Stomach smooth muscle (tissue), 2 donors: ENCODE measurements at regions not wholly inside any gene's neighbourhood (a gene's known extent, or its start where the extent isn't known, plus 50 kb on each side); places are given as distances from the start of the nearest gene placed in this dataset.
"Not testable (repeated sequence)": the region's sequence is repeated elsewhere in the genome, so short reads cannot be mapped to it uniquely, and the experiment has no call there.

Experiments
- H3K27ac ChIP-seq: one replicate; pipeline ENCODE4 v1.7.0; 2013; ENCODE audit warnings: mild to moderate bottlenecking, low read length, inconsistent platforms
- H3K27me3 ChIP-seq, 2 donors: one replicate each; pipeline ENCODE4 v1.7.0; 2013; ENCODE audit warnings: low read length in 2 of 2; ENCODE audit not compliant: insufficient read depth in 2 of 2, control insufficient read depth in 1 of 2
- H3K36me3 ChIP-seq, 2 donors: one replicate each; pipeline ENCODE4 v1.7.0; 2013; ENCODE audit warnings: low read length in 2 of 2; ENCODE audit not compliant: control insufficient read depth in 2 of 2, insufficient read depth in 2 of 2
- H3K4me1 ChIP-seq: one replicate; pipeline ENCODE4 v1.7.0; 2013; ENCODE audit warnings: low read length; ENCODE audit not compliant: control insufficient read depth, insufficient read depth
- H3K4me3 ChIP-seq, 2 donors: one replicate each; pipeline ENCODE4 v1.7.0; 2013; ENCODE audit warnings: low read length in 2 of 2
- H3K9ac ChIP-seq, 2 donors: one replicate each; pipeline ENCODE4 v1.7.0; 2013; ENCODE audit warnings: low read length in 2 of 2, mild to moderate bottlenecking in 1 of 2
- H3K9me3 ChIP-seq, 2 donors: one replicate each; pipeline ENCODE4 v1.7.0; 2013; ENCODE audit warnings: low read length in 2 of 2; ENCODE audit not compliant: control insufficient read depth in 2 of 2
- donor health status: healthy.
- donor health status: Pancreatic carcinoma.

DNA sequence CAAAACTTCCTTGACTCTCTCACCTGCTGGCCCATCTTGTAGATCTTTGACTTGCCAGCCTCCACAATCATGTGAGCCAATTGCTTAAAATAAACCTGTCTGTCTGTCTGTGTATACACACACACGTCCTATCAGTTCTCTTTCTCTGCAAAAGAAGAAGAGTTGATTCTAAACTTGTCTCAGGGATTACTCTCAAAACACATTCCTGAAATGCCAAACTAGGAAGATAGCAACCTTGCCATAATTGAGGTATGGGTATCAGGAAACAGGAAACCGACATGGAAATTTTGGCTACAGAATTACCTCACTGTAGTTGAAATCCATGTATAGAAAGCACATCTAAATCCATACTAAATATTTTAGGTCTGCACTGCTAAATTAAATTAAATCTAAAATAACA is 483.4 kb downstream of the PLK2 start:
- Histone ChIP-seq H3K9me3 (no peaks in the 10 kb centered on the region), H3K27ac (no peak overlapping the region), H3K36me3 (no peaks in the 10 kb centered on the region), H3K9ac (no peak overlapping the region), H3K4me1 (no peaks in the 10 kb centered on the region), H3K27me3 (no peaks in the 10 kb centered on the region), H3K4me3 (no peak overlapping the region)

- not testable (repeated sequence) for H3K9me3 ChIP-seq
These were observed 487.8 kb downstream of the PLK2 start for GRCh38 chr5:57972099-57972498.

DNA sequence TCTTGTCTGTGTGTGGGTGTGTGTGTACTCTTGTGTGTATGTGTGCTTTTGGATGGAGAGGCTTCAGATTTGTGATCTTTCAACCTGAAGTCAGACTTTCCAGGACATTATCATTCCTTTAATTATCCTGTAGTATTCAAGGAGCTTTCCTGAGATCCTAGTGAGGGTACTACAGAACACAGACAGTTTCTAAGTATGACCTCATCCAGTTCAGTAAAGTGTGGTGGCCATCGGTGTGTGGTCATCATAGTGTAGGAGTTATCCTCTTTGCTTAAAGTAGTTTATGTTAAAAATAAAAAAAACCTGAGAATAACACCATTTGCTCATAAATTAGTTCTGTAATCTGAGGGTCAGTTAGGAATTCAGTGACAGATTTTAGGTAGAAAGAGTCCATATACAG is 478.0 kb upstream of the ACTBL2 start:
- Histone ChIP-seq H3K9ac (no peak overlapping the region), H3K27me3 (no peaks in the 10 kb centered on the region), H3K4me3 (no peak overlapping the region), H3K36me3 (no peaks in the 10 kb centered on the region), H3K4me1 (no peaks in the 10 kb centered on the region), H3K27ac (no peak overlapping the region), H3K9me3 (peaks cover 0 to 4% of the 10 kb centered on the region in 2 donors)

More at GRCh38 chr5:57972099-57972498, 487.8 kb downstream of the PLK2 start:
- H3K4me1 ChIP-seq, H3K36me3 ChIP-seq, H3K4me3 ChIP-seq, H3K9ac ChIP-seq, H3K27ac ChIP-seq, H3K27me3 ChIP-seq: not testable (repeated sequence)

- no peak overlapping the region for H3K4me3 ChIP-seq
- no peaks in the 10 kb centered on the region for H3K9me3 ChIP-seq
- no peaks in the 10 kb centered on the region for H3K36me3 ChIP-seq
- no peaks in the 10 kb centered on the region for H3K27me3 ChIP-seq
- H3K9ac ChIP-seq: no peak overlapping the region
- no peak overlapping the region for H3K27ac ChIP-seq
- H3K4me1 ChIP-seq: no peaks in the 10 kb centered on the region
These were observed 474.0 kb upstream of the ACTBL2 start for GRCh38 chr5:57956636-57957035.

DNA sequence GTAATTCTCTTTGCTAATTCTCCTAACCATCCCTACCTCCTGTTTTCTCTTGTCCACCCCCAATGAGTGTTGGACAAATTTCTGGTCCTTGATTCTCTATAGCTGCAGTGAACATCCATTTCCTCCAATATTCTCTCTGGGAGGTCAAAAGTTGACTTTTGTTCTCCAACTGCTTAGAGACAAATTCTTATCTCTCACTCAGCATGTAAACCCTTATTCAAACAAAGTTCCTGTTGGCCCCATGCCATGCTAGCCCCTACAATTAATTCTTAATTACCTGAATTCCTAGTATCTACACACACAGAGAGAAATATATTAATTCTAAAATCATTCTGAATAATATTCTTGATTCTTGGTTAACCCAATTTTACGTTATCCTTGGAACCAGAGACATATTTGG is 472.9 kb upstream of the ACTBL2 start:
- Histone ChIP-seq H3K27me3 (no peaks in the 10 kb centered on the region), H3K9me3 (no peaks in the 10 kb centered on the region), H3K9ac (no peak overlapping the region), H3K4me1 (no peaks in the 10 kb centered on the region), H3K27ac (no peak overlapping the region), H3K36me3 (no peaks in the 10 kb centered on the region), H3K4me3 (no peak overlapping the region)

DNA sequence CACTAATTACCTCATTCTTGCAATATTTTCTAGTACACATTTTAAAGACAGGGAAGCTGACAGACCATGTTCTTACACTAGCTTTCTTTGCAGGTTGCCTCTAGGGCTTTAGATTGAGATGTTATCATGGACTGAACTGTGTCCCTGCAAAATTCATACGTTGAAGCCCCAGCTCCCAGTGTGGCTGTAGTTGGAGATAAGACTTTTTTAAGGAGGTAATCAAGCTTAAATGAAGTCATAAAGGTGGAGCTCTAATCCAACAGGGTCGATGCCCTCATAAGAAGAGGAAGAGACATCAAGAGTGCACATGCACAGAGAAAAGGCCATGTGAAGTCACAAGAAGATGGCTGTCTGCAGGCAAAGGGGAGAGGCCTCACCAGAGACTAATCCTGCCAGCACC is 471.2 kb upstream of the ACTBL2 start:
- Histone ChIP-seq H3K27ac (no peak overlapping the region), H3K9ac (no peak overlapping the region), H3K27me3 (no peaks in the 10 kb centered on the region), H3K36me3 (no peaks in the 10 kb centered on the region), H3K4me1 (no peaks in the 10 kb centered on the region), H3K4me3 (no peak overlapping the region), H3K9me3 (no peaks in the 10 kb centered on the region)

GRCh38 chr5:57950616-57951228 is 468.1 kb upstream of the ACTBL2 start:
- Histone ChIP-seq H3K9ac (no peak overlapping the region), H3K27ac (no peak overlapping the region), H3K27me3 (no peaks in the 10 kb centered on the region)

GRCh38 chr5:57948091-57948490 is 465.5 kb upstream of the ACTBL2 start:
- H3K9ac ChIP-seq: no peak overlapping the region
- H3K9me3 ChIP-seq: no peaks in the 10 kb centered on the region
- no peaks in the 10 kb centered on the region for H3K36me3 ChIP-seq
- H3K4me3 ChIP-seq: no peak overlapping the region
- no peaks in the 10 kb centered on the region for H3K4me1 ChIP-seq
- no peaks in the 10 kb centered on the region for H3K27me3 ChIP-seq
- no peak overlapping the region for H3K27ac ChIP-seq

More at GRCh38 chr5:57950616-57951228, 468.1 kb upstream of the ACTBL2 start:
- H3K9me3 ChIP-seq: no peaks in the 10 kb centered on the region
- H3K36me3 ChIP-seq: no peaks in the 10 kb centered on the region
- H3K4me1 ChIP-seq: no peaks in the 10 kb centered on the region
- H3K4me3 ChIP-seq: no peak overlapping the region

DNA sequence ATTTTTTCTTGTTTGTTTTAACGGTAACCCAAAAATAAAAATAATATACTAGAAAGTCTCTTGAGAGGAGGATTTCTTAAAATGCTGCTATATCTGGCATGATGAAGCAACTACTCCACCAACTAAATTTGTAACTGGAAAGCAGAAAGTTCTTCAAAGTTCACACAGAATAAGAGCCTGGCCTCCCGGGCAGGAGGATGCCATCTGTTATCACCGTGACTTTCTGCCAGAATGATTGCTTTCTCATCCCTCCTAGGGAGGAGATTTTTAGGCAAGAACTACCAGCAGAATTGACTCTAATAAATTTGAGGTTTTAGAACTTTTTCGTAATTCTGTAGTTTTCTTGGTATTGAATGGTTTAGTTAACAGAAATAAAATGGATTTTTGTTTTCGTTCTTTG is 464.6 kb upstream of the ACTBL2 start:
- no peak overlapping the region for H3K4me3 ChIP-seq
- no peaks in the 10 kb centered on the region for H3K9me3 ChIP-seq
- no peaks in the 10 kb centered on the region for H3K36me3 ChIP-seq
- no peak overlapping the region for H3K27ac ChIP-seq
- H3K27me3 ChIP-seq: no peaks in the 10 kb centered on the region
- no peaks in the 10 kb centered on the region for H3K4me1 ChIP-seq
- no peak overlapping the region for H3K9ac ChIP-seq

GRCh38 chr5:57940879-57941278 is 458.3 kb upstream of the ACTBL2 start:
- Histone ChIP-seq H3K27me3 (no peaks in the 10 kb centered on the region), H3K27ac (no peak overlapping the region), H3K36me3 (no peaks in the 10 kb centered on the region), H3K4me1 (no peaks in the 10 kb centered on the region), H3K9ac (no peak overlapping the region), H3K4me3 (no peak overlapping the region), H3K9me3 (no peaks in the 10 kb centered on the region)

DNA sequence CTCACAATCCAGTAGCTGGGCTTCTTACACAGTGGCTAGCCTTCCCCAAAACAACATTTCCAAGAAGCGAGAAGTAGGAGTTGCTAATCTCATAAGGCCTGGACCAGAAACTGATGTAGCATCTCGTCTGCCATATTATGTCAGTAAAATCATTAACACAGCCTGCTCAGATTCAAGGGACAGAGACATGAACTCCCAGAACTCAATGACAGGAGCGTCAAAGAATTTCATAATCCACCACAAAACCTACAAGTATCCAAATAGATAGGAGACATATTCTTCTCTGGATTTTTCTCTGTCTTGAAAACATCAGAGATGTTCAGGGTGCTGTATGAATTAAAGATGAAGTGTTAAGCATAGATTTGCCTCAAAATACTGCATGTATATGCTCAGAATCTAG is 457.6 kb upstream of the ACTBL2 start:
- Histone ChIP-seq H3K27me3 (no peaks in the 10 kb centered on the region), H3K4me3 (no peak overlapping the region), H3K27ac (no peak overlapping the region), H3K4me1 (no peaks in the 10 kb centered on the region), H3K36me3 (no peaks in the 10 kb centered on the region), H3K9me3 (no peaks in the 10 kb centered on the region), H3K9ac (no peak overlapping the region)
